ENCODE measurements at regions not wholly inside any gene's neighbourhood (a gene's known extent, or its start where the extent isn't known, plus 50 kb on each side); places are given as distances from the start of the nearest gene placed in this dataset.

DNA sequence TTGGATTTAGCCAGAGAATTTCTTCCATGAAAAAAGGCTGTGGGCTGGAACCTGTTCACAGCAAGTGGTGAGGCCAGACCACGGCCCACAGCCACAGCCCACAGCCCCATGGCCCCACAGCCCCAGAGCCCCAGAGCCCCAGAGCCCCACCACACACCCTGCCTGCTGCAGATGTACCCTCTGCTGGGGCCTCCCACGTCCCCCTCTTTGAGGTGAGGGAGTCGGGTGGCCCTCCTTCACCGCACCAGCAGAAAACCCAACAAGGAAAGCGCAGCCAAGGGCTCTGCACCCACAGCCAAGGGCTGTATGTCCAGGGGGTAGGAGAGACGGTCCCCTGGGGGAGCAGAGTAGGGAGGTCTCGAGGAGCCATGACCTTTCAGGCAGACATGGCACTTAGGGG is 327.5 kb upstream of the DIO3 start:
- TF ChIP-seq, protein P1, sequence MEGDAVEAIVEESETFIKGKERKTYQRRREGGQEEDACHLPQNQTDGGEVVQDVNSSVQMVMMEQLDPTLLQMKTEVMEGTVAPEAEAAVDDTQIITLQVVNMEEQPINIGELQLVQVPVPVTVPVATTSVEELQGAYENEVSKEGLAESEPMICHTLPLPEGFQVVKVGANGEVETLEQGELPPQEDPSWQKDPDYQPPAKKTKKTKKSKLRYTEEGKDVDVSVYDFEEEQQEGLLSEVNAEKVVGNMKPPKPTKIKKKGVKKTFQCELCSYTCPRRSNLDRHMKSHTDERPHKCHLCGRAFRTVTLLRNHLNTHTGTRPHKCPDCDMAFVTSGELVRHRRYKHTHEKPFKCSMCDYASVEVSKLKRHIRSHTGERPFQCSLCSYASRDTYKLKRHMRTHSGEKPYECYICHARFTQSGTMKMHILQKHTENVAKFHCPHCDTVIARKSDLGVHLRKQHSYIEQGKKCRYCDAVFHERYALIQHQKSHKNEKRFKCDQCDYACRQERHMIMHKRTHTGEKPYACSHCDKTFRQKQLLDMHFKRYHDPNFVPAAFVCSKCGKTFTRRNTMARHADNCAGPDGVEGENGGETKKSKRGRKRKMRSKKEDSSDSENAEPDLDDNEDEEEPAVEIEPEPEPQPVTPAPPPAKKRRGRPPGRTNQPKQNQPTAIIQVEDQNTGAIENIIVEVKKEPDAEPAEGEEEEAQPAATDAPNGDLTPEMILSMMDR (IDR thresholded peaks at IDR 0.05): no peak
- TF ChIP-seq POLR2A (IDR thresholded peaks at IDR 0.05): no peak

Measured in right lobe of liver (tissue), 4 donors.